Vagina (tissue), 2 donors: ENCODE measurements at regions not wholly inside any gene's neighbourhood (a gene's known extent, or its start where the extent isn't known, plus 50 kb on each side); places are given as distances from the start of the nearest gene placed in this dataset.

ENCODE experiments used
- DNase-seq, 2 donors: peaks; one replicate each; pipeline ENCODE4 v3.0.0-alpha.2; 2017; ENCODE audit errors: extremely low spot score in 2 of 2
- H3K27ac ChIP-seq: fragments of 200-600 bp; sonication (generic); one replicate; pipeline ENCODE4 v1.5.1; 2019
- H3K27me3 ChIP-seq: fragments of 200-600 bp; sonication (generic); one replicate; pipeline ENCODE4 v1.5.1; 2019
- H3K36me3 ChIP-seq, 2 donors: fragments of 200-600 bp; sonication (generic); one replicate each; pipeline ENCODE4 v1.5.1; 2017 to 2019
- H3K4me1 ChIP-seq: fragments of 200-600 bp; sonication (generic); one replicate; pipeline ENCODE4 v1.5.1; 2019
- H3K4me3 ChIP-seq, 2 donors: fragments of 200-600 bp; sonication (generic); 1 replicate in 1 of 2; 2 replicates in 1 of 2; pipeline ENCODE4 v1.5.1; 2016 to 2019
- H3K9me3 ChIP-seq: fragments of 200-600 bp; sonication (generic); one replicate; pipeline ENCODE4 v1.5.1; 2019
- POLR2A ChIP-seq, 2 donors: fragments of 450-650 bp; IDR thresholded peaks; one replicate each; pipeline ENCODE4 v1.6.1; 2017; ENCODE audit warnings: antibody characterized with exemption in 2 of 2, mild to moderate bottlenecking in 2 of 2, moderate library complexity in 2 of 2
- POLR2AphosphoS5 ChIP-seq, 2 donors: sonication (generic); formaldehyde crosslinking; IDR thresholded peaks; one replicate each; pipeline ENCODE4 v1.9.0; 2017; ENCODE audit warnings: antibody characterized with exemption in 2 of 2, mild to moderate bottlenecking in 2 of 2, low read depth in 1 of 2; ENCODE audit not compliant: insufficient read depth in 1 of 2
- intact Hi-C: fragments of 100-400 bp; cut with DNase I; formaldehyde crosslinking; loops from one replicate; pipeline ENCODE4 v1.15.1; 2023
- TF ChIP-seq, protein P1 (sequence below), 3 experiments: fragments of 450-650 bp in 2 of 3; fragments of 200-600 bp in 1 of 3; sonication (generic) in 1 of 3; IDR thresholded peaks; one replicate each; pipeline ENCODE4 v1.5.1; 2017 to 2019; ENCODE audit warnings: antibody characterized with exemption in 3 of 3, mild to moderate bottlenecking in 2 of 3, moderate library complexity in 2 of 3

DNA sequence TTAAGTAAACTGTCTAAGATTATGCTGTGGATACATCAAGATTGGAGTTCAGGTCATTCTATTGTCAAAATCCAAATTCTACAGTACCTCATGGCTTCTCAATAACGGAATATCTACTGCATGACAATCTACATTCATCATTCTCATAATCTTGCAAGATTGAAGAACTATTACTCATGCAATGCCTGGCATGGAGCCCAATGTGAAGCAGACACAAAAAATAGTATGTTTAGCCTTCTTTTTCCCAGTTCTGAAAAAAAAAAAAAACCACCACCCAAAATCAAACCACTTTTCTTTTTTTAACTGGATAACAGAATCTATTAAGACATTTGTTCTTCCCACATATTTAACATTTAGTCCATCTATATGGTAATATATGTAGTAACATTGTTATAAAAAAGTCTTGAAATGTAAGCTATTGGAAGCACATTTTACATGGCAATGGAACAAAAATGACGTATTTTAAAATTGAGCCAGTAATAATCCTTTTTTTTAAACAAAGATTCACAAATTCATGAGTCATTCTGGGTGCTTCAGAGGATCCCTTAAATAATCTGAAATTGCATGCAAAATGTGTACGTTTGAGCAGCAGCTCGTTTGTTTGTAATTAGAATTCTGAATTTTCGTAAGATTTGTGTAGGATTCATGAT lies 232.2 kb upstream of the FMR1 start:
- Histone ChIP-seq H3K4me1 (no peaks in the 10 kb centered on the region), H3K27ac (no peak overlapping the region), H3K27me3 (no peaks in the 10 kb centered on the region), H3K36me3 (no peaks in the 10 kb centered on the region), H3K9me3 (no peaks in the 10 kb centered on the region), H3K4me3 (no peak overlapping the region)
- TF ChIP-seq POLR2AphosphoS5 (IDR thresholded peaks at IDR 0.05; ENCODE audit: insufficient read depth in 1 of 2, low read depth in 1 of 2), result no peak
- TF ChIP-seq, protein P1, sequence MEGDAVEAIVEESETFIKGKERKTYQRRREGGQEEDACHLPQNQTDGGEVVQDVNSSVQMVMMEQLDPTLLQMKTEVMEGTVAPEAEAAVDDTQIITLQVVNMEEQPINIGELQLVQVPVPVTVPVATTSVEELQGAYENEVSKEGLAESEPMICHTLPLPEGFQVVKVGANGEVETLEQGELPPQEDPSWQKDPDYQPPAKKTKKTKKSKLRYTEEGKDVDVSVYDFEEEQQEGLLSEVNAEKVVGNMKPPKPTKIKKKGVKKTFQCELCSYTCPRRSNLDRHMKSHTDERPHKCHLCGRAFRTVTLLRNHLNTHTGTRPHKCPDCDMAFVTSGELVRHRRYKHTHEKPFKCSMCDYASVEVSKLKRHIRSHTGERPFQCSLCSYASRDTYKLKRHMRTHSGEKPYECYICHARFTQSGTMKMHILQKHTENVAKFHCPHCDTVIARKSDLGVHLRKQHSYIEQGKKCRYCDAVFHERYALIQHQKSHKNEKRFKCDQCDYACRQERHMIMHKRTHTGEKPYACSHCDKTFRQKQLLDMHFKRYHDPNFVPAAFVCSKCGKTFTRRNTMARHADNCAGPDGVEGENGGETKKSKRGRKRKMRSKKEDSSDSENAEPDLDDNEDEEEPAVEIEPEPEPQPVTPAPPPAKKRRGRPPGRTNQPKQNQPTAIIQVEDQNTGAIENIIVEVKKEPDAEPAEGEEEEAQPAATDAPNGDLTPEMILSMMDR (IDR thresholded peaks at IDR 0.05), result no peak
- TF ChIP-seq POLR2A (IDR thresholded peaks at IDR 0.05), result no peak
- intact Hi-C loops, result no loop called here
- DNase-seq, result no peak

DNA sequence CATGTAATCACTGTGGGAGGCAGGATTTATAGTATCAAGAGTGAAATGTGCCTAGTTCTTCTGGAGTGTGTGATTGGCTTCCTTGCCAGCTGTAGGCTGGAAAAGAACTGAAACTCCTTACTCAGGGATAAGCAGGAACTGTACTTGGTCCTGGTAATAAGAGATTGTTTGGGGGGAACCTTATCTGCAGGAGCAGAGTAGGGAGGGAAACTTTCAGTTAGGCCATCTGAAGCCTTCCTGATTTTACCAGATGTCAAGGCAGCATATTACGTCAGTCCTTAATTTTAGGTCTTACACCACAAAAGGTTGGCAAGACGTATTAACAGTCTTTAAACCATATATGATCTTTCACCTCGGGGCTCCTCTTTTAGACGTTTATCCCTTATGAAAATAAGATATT lies 231.5 kb upstream of the FMR1 start:
- TF ChIP-seq, protein P1 (IDR thresholded peaks at IDR 0.05), result no peak
- TF ChIP-seq POLR2AphosphoS5 (IDR thresholded peaks at IDR 0.05; ENCODE audit: insufficient read depth in 1 of 2, low read depth in 1 of 2) (no peak), POLR2A (IDR thresholded peaks at IDR 0.05) (no peak)
- no peak overlapping the region for H3K27ac ChIP-seq
- H3K4me1 ChIP-seq, result no peaks in the 10 kb centered on the region
- intact Hi-C loops, result no loop called here
- no peak for DNase-seq
- no peaks in the 10 kb centered on the region for H3K9me3 ChIP-seq
- no peak overlapping the region for H3K4me3 ChIP-seq
- no peaks in the 10 kb centered on the region for H3K27me3 ChIP-seq
- H3K36me3 ChIP-seq, result no peaks in the 10 kb centered on the region

DNA sequence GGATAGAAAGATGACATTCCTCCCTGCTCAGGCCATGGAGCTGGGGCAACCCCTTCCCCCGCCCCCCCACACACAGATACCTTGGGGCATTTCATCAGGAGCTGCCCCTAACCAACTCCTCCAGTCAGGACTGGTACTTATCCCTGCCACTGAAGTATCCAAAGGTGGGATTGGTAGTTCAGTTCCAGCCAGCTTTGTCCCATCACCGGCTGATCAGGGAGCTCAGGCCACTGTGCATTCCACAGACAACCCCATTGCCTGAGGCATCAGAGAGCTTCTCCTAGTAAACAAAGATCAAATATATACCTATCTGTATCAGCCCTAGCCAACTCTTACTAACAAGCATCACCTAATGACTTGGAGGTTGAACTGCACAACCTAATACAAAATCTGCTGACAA lies 218.2 kb upstream of the FMR1 start:
- no peak overlapping the region for H3K27ac ChIP-seq
- no peak overlapping the region for H3K4me3 ChIP-seq
- DNase-seq, result no peak
- no peaks in the 10 kb centered on the region for H3K27me3 ChIP-seq
- no peaks in the 10 kb centered on the region for H3K9me3 ChIP-seq
- TF ChIP-seq POLR2AphosphoS5 (IDR thresholded peaks at IDR 0.05; ENCODE audit: insufficient read depth in 1 of 2, low read depth in 1 of 2) (no peak), POLR2A (IDR thresholded peaks at IDR 0.05) (no peak)
- TF ChIP-seq, protein P1 (IDR thresholded peaks at IDR 0.05), result no peak
- intact Hi-C loops, result no loop called here
- H3K36me3 ChIP-seq, result no peaks in the 10 kb centered on the region
- H3K4me1 ChIP-seq, result no peaks in the 10 kb centered on the region

DNA sequence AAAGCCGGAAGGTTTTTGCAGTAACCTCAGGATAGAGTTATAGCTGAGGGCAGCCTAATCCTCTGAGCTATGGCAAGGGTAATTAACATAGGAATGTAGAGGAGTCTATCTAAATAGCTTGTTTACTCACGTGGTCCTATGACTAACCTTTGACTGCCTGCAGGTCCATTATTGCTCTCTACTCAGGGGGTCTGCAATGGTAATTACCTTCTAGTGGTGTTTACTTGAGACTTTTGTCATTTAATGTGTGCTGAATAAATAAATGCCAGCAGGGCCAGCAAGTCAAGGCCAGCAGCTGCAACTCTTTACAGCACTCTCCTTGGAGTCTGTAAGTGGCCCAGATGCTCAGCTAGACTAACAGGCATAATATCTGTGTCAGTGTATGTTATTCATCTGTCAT lies 212.7 kb upstream of the FMR1 start:
- TF ChIP-seq POLR2AphosphoS5 (IDR thresholded peaks at IDR 0.05; ENCODE audit: insufficient read depth in 1 of 2, low read depth in 1 of 2) (no peak), POLR2A (IDR thresholded peaks at IDR 0.05) (no peak)
- TF ChIP-seq, protein P1 (IDR thresholded peaks at IDR 0.05), result no peak
- intact Hi-C loops, result no loop called here
- Histone ChIP-seq H3K4me1 (no peaks in the 10 kb centered on the region), H3K36me3 (no peaks in the 10 kb centered on the region), H3K27ac (no peak overlapping the region), H3K9me3 (no peaks in the 10 kb centered on the region), H3K4me3 (no peak overlapping the region), H3K27me3 (no peaks in the 10 kb centered on the region)
- DNase-seq, result no peak

DNA sequence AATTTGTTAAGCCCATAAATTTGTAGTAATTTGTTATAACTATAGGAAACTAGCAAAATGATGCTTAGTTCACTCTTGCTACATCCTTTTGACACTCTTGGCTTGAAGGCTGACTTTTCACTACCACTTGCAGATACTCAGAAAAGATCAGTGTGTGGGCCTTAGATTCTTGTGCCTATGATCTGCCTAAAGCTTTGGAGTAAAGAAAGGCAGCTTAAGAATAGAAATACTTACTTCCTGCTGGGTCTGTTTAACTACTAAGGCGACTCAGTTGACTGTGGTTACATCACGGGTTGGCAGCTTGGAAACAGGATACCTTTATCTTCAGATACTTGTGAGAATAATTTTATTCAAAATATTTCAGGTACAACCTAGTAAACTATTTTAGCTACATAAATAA lies 201.4 kb upstream of the FMR1 start:
- Histone ChIP-seq H3K9me3 (no peaks in the 10 kb centered on the region), H3K27ac (no peak overlapping the region), H3K4me3 (no peak overlapping the region), H3K36me3 (no peaks in the 10 kb centered on the region), H3K4me1 (no peaks in the 10 kb centered on the region), H3K27me3 (no peaks in the 10 kb centered on the region)
- intact Hi-C loops, result no loop called here
- TF ChIP-seq, protein P1 (IDR thresholded peaks at IDR 0.05), result no peak
- TF ChIP-seq POLR2A (IDR thresholded peaks at IDR 0.05) (no peak), POLR2AphosphoS5 (IDR thresholded peaks at IDR 0.05; ENCODE audit: insufficient read depth in 1 of 2, low read depth in 1 of 2) (no peak)
- DNase-seq, result no peak
